DOHH2 (cell line): ENCODE measurements at regions not wholly inside any gene's neighbourhood (a gene's known extent, or its start where the extent isn't known, plus 50 kb on each side); places are given as distances from the start of the nearest gene placed in this dataset.

Source experiments
- H3F3A ChIP-seq: fragments of 200-600 bp; sonication (generic), shearing (Covaris generic); 2 replicates; pipeline ENCODE4 v1.6.0; 2016; ENCODE audit warnings: antibody characterized with exemption, mild to moderate bottlenecking; ENCODE audit not compliant: control insufficient read depth, insufficient read depth
- H3K27ac ChIP-seq: fragments of 200-600 bp; sonication (generic); 2 replicates; pipeline ENCODE4 v1.5.1; 2014; ENCODE audit warnings: low read depth, mild to moderate bottlenecking, low read length, moderate library complexity
- H3K27me3 ChIP-seq: fragments of 200-600 bp; sonication (generic); 2 replicates; pipeline ENCODE4 v1.6.1; 2014; ENCODE audit warnings: mild to moderate bottlenecking, low read length, mixed read lengths; ENCODE audit not compliant: control insufficient read depth
- H3K36me3 ChIP-seq: fragments of 200-600 bp; sonication (generic); 2 replicates; pipeline ENCODE4 v1.6.1; 2014; ENCODE audit warnings: mild to moderate bottlenecking, low read length, moderate library complexity, mixed read lengths; ENCODE audit not compliant: control insufficient read depth
- H3K4me1 ChIP-seq: fragments of 200-600 bp; sonication (generic); 2 replicates; pipeline ENCODE4 v1.6.1; 2014; ENCODE audit warnings: mild to moderate bottlenecking, low read length, mixed read lengths; ENCODE audit not compliant: control insufficient read depth
- H3K4me2 ChIP-seq: fragments of 200-600 bp; sonication (generic); 2 replicates; pipeline ENCODE4 v1.6.0; 2014; ENCODE audit warnings: mild to moderate bottlenecking, low read length, moderate library complexity
- H3K4me3 ChIP-seq: fragments of 200-600 bp; sonication (generic); 2 replicates; pipeline ENCODE4 v1.5.1; 2014; ENCODE audit warnings: mild to moderate bottlenecking, low read length, mixed read lengths
- H3K79me2 ChIP-seq: fragments of 200-600 bp; sonication (generic); 2 replicates; pipeline ENCODE4 v1.6.1; 2014; ENCODE audit warnings: mild to moderate bottlenecking, low read length, mixed read lengths; ENCODE audit not compliant: control insufficient read depth
- H3K9me2 ChIP-seq: fragments of 200-600 bp; sonication (generic); replicated peaks from 2 replicates; pipeline ENCODE4 v1.6.1; 2014; ENCODE audit warnings: mild to moderate bottlenecking, low read length, mixed read lengths; ENCODE audit not compliant: control insufficient read depth
- H3K9me3 ChIP-seq: fragments of 200-600 bp; sonication (generic); 2 replicates; pipeline ENCODE4 v1.6.1; 2014; ENCODE audit warnings: antibody characterized with exemption, low read length, mixed read lengths; ENCODE audit not compliant: control insufficient read depth, insufficient read depth
- H4K20me1 ChIP-seq: fragments of 200-600 bp; sonication (generic); 2 replicates; pipeline ENCODE4 v1.6.0; 2014; ENCODE audit warnings: low read depth, mild to moderate bottlenecking, antibody characterized with exemption, low read length, moderate library complexity; ENCODE audit not compliant: control insufficient read depth, insufficient read depth
- EZH2phosphoT487 ChIP-seq: fragments of 200-600 bp; sonication (generic); IDR thresholded peaks from 2 replicates; pipeline ENCODE4 v1.6.1; 2017; ENCODE audit warnings: borderline replicate concordance, mild to moderate bottlenecking, antibody characterized with exemption, low read length, moderate library complexity, mixed read lengths
- TF ChIP-seq, protein P1 (sequence below): fragments of 200-600 bp; sonication (generic); IDR thresholded peaks from one replicate; pipeline ENCODE4 v1.5.1; 2014; ENCODE audit warnings: antibody characterized with exemption, mild to moderate bottlenecking, low read depth, low read length; ENCODE audit not compliant: poor library complexity, severe bottlenecking

GRCh38 chr3:106025151-106025722 is 156.4 kb upstream of the CBLB start:
- no peaks in the 10 kb centered on the region for H4K20me1 ChIP-seq
- H3K9me3 ChIP-seq = no peaks in the 10 kb centered on the region
- H3K4me2 ChIP-seq = no peak overlapping the region
- no peaks in the 10 kb centered on the region for H3K9me2 ChIP-seq
- no peaks in the 10 kb centered on the region for H3K79me2 ChIP-seq
- no peaks in the 10 kb centered on the region for H3K4me1 ChIP-seq
- no peak overlapping the region for H3K4me3 ChIP-seq
- H3K27me3 ChIP-seq = no peaks in the 10 kb centered on the region
- no peaks in the 10 kb centered on the region for H3F3A ChIP-seq
- no peak for TF ChIP-seq EZH2phosphoT487
- TF ChIP-seq, protein P1, sequence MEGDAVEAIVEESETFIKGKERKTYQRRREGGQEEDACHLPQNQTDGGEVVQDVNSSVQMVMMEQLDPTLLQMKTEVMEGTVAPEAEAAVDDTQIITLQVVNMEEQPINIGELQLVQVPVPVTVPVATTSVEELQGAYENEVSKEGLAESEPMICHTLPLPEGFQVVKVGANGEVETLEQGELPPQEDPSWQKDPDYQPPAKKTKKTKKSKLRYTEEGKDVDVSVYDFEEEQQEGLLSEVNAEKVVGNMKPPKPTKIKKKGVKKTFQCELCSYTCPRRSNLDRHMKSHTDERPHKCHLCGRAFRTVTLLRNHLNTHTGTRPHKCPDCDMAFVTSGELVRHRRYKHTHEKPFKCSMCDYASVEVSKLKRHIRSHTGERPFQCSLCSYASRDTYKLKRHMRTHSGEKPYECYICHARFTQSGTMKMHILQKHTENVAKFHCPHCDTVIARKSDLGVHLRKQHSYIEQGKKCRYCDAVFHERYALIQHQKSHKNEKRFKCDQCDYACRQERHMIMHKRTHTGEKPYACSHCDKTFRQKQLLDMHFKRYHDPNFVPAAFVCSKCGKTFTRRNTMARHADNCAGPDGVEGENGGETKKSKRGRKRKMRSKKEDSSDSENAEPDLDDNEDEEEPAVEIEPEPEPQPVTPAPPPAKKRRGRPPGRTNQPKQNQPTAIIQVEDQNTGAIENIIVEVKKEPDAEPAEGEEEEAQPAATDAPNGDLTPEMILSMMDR = no peak
- no peaks in the 10 kb centered on the region for H3K36me3 ChIP-seq
- no peak overlapping the region for H3K27ac ChIP-seq

- Histone ChIP-seq H3K4me1 (no peaks in the 10 kb centered on the region), H3K4me3 (no peak overlapping the region), H3K27ac (no peak overlapping the region), H3K27me3 (no peaks in the 10 kb centered on the region), H4K20me1 (no peaks in the 10 kb centered on the region), H3K9me3 (no peaks in the 10 kb centered on the region), H3F3A (no peaks in the 10 kb centered on the region), H3K4me2 (no peak overlapping the region), H3K36me3 (no peaks in the 10 kb centered on the region), H3K79me2 (no peaks in the 10 kb centered on the region), H3K9me2 (no peaks in the 10 kb centered on the region)
- TF ChIP-seq EZH2phosphoT487 = no peak
- TF ChIP-seq, protein P1 = no peak
Measured at GRCh38 chr3:106029954-106030626, 161.3 kb upstream of the CBLB start.

DNA sequence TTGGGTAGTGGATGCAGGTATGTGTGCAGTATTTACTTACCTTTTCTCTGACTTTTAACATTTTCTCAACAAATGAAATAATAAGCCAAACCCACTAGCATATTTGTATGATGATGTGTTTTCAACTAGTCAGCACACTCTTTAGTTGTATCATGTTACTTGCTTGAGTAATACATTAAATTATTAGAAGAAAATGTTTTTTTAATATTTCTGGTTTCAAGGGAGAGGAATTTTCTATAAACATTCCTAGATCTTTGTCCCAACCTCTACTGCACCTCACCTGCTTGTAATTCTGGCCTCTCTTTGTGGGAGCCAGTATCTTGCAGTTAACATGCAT is 161.8 kb upstream of the CBLB start:
- Histone ChIP-seq H3K79me2 (no peaks in the 10 kb centered on the region), H3K4me2 (no peak overlapping the region), H3K36me3 (no peaks in the 10 kb centered on the region), H3F3A (no peaks in the 10 kb centered on the region), H3K27me3 (no peaks in the 10 kb centered on the region), H4K20me1 (no peaks in the 10 kb centered on the region), H3K4me3 (no peak overlapping the region), H3K9me2 (no peaks in the 10 kb centered on the region), H3K9me3 (no peaks in the 10 kb centered on the region), H3K4me1 (no peaks in the 10 kb centered on the region), H3K27ac (no peak overlapping the region)
- TF ChIP-seq, protein P1 = no peak
- TF ChIP-seq EZH2phosphoT487 = no peak
